ENCODE measurements at regions not wholly inside any gene's neighbourhood (a gene's known extent, or its start where the extent isn't known, plus 50 kb on each side); places are given as distances from the start of the nearest gene placed in this dataset.

- no peak for DNase-seq (ENCODE audit: low read depth)
Observed at GRCh38 chr16:85360323-85361277, 248.3 kb upstream of the CIBAR2 start.

- no peak for DNase-seq (ENCODE audit: low read depth)
Observed at GRCh38 chr16:85361441-85362118, 249.3 kb upstream of the CIBAR2 start.

- DNase-seq (ENCODE audit: low read depth), result no peak
Observed at GRCh38 chr16:85362443-85362842, 250.2 kb upstream of the CIBAR2 start.

DNA sequence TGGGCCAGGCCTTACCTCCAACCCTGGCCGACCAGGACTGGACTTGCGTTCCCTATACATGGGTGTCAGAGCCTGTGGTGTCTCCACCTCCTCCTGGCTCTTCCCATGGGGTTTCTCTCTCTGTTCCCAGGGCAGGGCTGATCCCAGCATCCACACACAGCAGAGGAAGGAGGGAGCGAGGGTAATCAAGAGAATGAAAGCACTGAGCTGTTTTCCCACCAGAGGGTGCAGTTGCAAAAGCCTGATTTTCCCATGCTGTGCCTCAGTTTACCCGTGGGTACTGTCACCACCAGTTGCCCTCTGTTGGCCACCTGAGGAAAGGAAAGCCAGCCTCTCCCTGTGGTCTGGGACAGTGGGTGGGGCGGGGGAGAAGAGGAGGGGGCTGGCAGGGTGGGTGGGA, 249.7 kb upstream of the GSE1 start:
- DNase-seq (ENCODE audit: low read depth), result no peak

GRCh38 chr16:85363881-85364280, 249.2 kb upstream of the GSE1 start:
- DNase-seq (ENCODE audit: low read depth), result peak; percentile 90

DNA sequence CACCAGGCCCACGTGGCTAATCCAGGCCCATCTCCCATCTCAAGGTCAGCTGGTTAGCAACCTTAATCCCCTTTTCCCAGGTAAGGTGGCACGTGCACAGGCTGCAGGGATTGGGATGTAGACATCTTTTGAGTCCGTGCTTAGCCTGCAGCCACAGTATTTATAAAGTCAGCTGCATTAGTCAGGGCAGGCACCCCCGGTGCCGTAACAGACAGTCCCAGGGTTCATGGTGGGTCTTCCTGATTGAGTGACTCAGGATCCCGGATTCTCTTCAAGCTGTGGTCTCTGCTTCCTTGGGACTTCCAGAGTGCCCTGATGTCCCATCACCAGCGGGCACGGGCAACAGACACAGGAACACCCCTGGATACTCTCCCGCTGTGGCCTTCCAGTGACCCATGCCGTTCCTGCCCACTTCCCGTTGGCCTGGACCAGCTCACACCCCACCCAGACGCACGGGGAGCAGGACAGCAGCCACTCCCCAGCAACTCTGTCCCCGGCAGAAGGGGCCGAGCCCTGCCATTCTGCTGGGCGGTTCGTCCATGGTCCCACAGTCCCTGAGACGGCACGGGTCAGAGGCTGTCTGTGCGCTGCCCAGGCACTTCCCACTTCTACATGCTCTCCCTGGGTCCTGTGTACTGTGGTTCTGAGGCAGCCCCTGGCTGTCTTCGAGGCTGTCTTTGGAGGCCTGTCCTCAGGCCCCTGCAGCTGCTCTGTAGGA, 248.6 kb upstream of the GSE1 start:
- DNase-seq (ENCODE audit: low read depth), result peak; percentile 29

DNA sequence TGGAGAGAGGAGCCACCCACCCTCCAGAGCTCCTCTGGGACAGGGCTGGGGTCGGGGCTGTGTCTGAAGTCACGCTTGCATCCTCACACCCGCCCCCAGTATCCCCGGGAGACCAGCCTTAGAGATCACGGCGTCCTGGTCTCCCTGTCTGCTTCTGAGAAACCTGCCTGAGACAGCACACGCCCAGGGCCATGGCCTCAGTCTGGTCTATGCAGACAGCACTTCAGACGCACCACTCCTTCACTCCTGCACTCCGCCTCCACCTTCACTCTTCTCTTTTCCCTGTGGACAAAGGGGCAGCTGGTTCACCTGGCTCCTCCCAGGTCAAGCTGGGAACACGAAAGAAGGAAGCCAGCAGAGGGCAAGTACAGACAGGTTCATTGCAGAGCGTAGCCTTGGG, 248.0 kb upstream of the GSE1 start:
- DNase-seq (ENCODE audit: low read depth), result no peak

DNA sequence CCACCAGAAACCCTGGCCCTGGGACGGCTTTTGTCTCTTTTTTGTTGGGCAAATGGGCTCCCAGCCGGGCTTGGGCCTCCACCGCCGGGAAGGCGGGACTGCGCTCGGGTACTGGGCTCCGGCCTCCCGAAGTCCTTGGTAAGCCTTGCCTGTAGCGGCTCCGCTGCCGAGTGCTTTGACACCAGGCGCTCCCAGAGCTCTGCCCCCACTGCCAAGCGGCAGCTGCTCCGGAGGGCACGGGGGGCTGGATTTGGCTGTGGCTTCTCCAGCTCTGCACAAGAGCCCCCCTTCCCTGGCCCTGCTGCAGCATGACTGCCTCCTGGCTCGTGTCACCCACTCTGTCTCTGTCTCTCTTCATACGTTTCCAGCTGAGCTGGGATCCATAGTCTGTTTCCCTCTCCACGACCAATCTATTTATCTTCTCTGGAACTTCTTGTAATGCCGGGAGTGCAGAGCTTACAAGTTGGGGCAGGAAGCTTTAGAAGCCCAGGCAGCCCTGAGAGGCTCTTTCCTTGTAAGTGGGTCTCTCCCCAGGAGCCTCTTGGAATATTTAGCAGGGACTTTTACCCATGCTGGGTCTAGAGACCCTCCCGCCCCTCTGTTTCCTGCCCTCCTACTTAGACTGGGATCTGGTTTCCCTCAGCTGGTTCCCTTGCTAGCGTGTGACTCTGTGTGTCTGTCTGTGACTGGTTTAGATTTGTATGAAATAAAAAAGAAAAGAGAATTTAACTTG, 246.9 kb upstream of the GSE1 start:
- DNase-seq (ENCODE audit: low read depth), result no peak

- DNase-seq (ENCODE audit: low read depth), result no peak
Observed at GRCh38 chr16:85367485-85367884, 245.6 kb upstream of the GSE1 start.

GRCh38 chr16:85369060-85369459, 244.1 kb upstream of the GSE1 start:
- no peak for DNase-seq (ENCODE audit: low read depth)

DNA sequence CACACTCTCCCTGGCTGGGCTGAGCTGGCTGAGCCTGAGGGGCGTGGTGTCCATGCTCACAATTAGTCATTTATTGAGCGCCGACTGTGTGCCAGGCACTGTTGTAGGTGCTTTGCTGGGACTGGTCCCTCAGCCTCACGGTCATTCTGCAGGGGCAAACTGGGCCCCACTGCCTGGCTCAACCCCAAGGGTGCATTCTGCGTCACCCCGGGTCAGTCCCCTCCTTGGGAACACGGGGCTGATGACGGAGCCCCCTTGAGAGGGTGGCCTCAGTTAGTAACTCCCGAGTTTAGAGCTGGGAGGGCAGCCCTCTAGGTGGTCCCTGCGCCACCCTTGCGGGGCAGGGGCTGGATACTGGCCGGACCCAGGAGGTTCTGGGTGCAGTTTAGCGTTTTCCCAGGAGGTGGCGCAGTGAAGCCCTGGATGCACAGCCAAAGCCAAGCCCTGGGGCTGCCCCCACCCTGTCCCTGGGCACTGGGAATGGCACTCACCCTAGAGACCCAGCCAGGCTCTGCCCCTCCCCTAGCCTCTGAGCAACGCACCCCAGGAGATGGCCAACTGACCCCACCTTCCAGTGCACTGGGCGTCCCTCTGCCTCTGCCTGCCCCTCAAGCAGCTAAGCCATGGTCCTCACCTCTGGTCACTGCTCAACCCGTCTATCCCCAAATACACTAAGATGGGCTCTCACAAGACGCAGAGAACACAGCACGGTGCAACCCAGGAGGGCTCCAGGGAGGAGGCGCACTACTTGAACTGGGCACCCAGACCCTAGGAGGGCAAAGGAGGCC, 243.2 kb upstream of the GSE1 start:
- peak; percentile 36 for DNase-seq (ENCODE audit: low read depth)

DNA sequence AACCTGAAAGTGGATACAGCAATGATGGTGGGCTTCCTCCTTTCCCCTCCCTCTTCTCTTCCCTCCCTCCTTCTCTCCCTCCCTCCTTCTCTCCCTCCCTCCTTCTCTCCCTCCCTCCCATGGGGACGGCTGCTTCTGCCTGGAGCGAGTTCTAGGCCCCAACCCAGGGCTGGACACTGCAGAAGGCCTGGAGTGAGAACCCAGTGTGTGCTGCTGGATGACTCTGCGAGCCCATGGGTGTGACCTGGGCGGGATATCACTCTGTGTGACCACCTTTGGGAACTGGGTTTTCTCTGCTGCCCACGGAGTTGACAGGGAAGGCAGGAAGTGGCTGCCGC, 242.6 kb upstream of the GSE1 start:
- DNase-seq (ENCODE audit: low read depth), result no peak

GRCh38 chr16:85370881-85371651, 242.1 kb upstream of the GSE1 start:
- DNase-seq (ENCODE audit: low read depth), result peak; percentile 77

DNA sequence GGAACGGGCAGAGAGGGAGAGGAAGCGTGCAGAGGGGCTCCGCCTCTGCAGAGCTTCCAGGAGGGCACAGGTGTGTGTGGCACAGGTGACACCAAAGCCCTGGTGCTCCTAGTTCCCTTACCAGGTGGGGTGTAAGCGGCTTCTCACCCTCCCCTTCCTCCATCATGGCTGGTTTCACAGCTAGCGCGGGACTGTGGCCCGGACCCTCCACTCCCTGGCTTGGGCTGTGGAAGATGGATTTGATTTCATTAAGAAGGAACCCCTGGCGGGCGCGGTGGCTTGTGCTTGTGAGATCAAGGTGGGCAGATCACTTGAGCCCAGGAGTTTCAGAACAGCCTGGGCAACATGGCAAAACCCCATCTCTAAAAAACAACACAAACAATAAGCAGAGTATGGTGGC, 241.2 kb upstream of the GSE1 start:
- DNase-seq (ENCODE audit: low read depth), result no peak

- peak; percentile 76 for DNase-seq (ENCODE audit: low read depth)
Observed at GRCh38 chr16:85372627-85373372, 240.3 kb upstream of the GSE1 start.

DNA sequence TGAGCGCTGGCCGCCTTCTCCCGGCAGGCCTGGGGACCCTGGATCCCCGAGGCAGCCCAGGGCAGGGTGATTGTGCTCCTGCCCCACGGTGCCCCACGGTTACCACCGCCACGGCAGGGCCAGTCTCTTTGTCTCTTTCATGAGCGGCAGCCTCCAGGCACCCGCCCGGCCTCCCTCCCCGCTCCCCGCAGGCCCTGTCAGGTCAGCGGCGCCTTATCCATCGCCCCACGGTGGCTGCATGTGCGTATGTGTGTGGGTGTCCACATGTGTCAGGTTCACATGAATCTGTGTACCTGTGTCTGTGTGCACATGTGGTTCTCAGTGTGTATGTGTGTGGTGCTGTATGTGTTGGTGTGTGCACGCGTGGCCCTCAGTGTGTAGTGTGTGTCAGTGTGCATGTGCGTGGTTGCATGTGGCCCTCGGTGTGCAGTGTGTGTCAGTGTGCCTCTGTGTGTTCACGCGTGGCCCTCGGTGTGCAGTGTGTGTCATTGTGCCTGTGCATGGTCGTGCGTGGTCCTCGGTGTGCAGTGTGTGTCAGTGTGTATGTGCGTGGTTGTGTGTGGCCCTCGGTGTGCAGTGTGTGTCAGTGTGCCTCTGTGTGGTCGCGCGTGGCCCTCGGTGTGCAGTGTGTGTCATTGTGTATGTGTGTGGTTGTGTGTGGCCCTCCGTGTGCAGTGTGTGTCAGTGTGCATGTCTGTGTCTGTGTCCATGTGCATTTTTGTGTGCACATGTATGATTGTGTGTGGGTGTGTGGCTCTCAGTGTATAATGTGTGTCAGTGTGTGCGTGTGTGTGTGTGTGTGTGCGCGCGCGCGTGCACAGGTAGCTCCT, 239.2 kb upstream of the GSE1 start:
- DNase-seq (ENCODE audit: low read depth), result no peak

GRCh38 chr16:85374571-85374872, 238.6 kb upstream of the GSE1 start:
- no peak for DNase-seq (ENCODE audit: low read depth)

- no peak for DNase-seq (ENCODE audit: low read depth)
Observed at GRCh38 chr16:85375282-85375681, 237.8 kb upstream of the GSE1 start.

Data from fibroblast of gingiva (primary cell).